ENCODE measurements at regions not wholly inside any gene's neighbourhood (a gene's known extent, or its start where the extent isn't known, plus 50 kb on each side); places are given as distances from the start of the nearest gene placed in this dataset.

DNA sequence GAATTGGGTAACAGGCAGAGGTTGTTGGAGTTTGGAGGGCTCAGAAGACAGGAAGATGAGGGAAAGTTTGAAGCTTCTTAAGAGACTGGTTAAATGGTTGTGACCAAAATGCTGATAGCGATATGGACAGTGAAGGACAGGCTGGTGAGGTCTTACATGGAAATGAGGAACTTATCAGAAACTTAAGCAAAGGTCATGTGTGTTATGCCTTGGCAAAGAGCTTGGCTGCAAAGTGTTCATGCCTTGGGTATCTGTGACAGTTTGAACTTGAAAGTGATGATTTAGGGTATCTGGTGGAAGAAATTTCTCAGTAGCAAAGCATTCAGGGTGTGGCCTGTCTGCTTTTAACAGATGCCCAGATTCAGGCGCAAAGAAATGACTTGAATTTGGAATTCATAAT lies 64.5 kb upstream of the EEPD1 start:
- TF ChIP-seq, protein P1, sequence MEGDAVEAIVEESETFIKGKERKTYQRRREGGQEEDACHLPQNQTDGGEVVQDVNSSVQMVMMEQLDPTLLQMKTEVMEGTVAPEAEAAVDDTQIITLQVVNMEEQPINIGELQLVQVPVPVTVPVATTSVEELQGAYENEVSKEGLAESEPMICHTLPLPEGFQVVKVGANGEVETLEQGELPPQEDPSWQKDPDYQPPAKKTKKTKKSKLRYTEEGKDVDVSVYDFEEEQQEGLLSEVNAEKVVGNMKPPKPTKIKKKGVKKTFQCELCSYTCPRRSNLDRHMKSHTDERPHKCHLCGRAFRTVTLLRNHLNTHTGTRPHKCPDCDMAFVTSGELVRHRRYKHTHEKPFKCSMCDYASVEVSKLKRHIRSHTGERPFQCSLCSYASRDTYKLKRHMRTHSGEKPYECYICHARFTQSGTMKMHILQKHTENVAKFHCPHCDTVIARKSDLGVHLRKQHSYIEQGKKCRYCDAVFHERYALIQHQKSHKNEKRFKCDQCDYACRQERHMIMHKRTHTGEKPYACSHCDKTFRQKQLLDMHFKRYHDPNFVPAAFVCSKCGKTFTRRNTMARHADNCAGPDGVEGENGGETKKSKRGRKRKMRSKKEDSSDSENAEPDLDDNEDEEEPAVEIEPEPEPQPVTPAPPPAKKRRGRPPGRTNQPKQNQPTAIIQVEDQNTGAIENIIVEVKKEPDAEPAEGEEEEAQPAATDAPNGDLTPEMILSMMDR (IDR thresholded peaks at IDR 0.05), result no peak
- no peak for TF ChIP-seq POLR2A (IDR thresholded peaks at IDR 0.05)

Data from heart left ventricle (tissue), 13 donors.